GM23338 (cell line): ENCODE measurements at regions not wholly inside any gene's neighbourhood (a gene's known extent, or its start where the extent isn't known, plus 50 kb on each side); places are given as distances from the start of the nearest gene placed in this dataset.
A peak's percentile ranks its signal among the peaks of the same experiment; 100 is the strongest.

Experiments used
- ATAC-seq: fragments of 200-7000 bp; cut with Tn5 transposase; 3 replicates; pipeline ENCODE4 v1.9.1; 2020
- DNase-seq: peaks from one replicate; pipeline ENCODE4 v3.0.0-alpha.2; 2015; ENCODE audit warnings: low spot score
- H2AFZ ChIP-seq: fragments of 200-600 bp; sonication (generic); 2 replicates; pipeline ENCODE4 v1.8.0; 2016; ENCODE audit warnings: antibody characterized with exemption, mild to moderate bottlenecking, moderate library complexity
- H3F3A ChIP-seq: fragments of 200-600 bp; sonication (generic); replicated peaks from 2 replicates; pipeline ENCODE4 v1.8.0; 2017; ENCODE audit warnings: antibody characterized with exemption, mixed run types, low read depth
- H3K27ac ChIP-seq: fragments of 200-600 bp; sonication (generic); 2 replicates; pipeline ENCODE4 v1.6.1; 2016; ENCODE audit warnings: low read depth
- H3K27me3 ChIP-seq: fragments of 200-600 bp; sonication (generic); 2 replicates; pipeline ENCODE4 v1.8.0; 2016; ENCODE audit warnings: mild to moderate bottlenecking, mixed run types, moderate library complexity; ENCODE audit not compliant: insufficient read depth
- H3K36me3 ChIP-seq: fragments of 200-600 bp; sonication (generic); 2 replicates; pipeline ENCODE4 v1.8.0; 2016; ENCODE audit warnings: mild to moderate bottlenecking; ENCODE audit not compliant: insufficient read depth
- H3K4me1 ChIP-seq: fragments of 200-600 bp; sonication (generic); 2 replicates; pipeline ENCODE4 v1.8.0; 2016; ENCODE audit warnings: mild to moderate bottlenecking, moderate library complexity; ENCODE audit not compliant: insufficient read depth
- H3K4me2 ChIP-seq: fragments of 200-600 bp; sonication (generic); 2 replicates; pipeline ENCODE4 v1.7.1; 2017; ENCODE audit warnings: mixed run types
- H3K4me3 ChIP-seq: fragments of 200-600 bp; sonication (generic); 2 replicates; pipeline ENCODE4 v1.6.1; 2016; ENCODE audit warnings: mixed run types
- H3K79me2 ChIP-seq: fragments of 200-600 bp; sonication (generic); replicated peaks from 2 replicates; pipeline ENCODE4 v1.8.0; 2017; ENCODE audit warnings: mild to moderate bottlenecking; ENCODE audit not compliant: insufficient read depth
- H3K9me2 ChIP-seq: fragments of 200-600 bp; sonication (generic); 2 replicates; pipeline ENCODE4 v1.8.0; 2017; ENCODE audit not compliant: insufficient read depth
- H4K20me1 ChIP-seq: fragments of 200-600 bp; sonication (generic); replicated peaks from 2 replicates; pipeline ENCODE4 v1.8.0; 2017; ENCODE audit warnings: mild to moderate bottlenecking; ENCODE audit not compliant: insufficient read depth
- H3K27ac Mint-ChIP-seq: 2 replicates; pipeline ENCODE4 v1.8.0; 2020; ENCODE audit warnings: inconsistent platforms, mild to moderate bottlenecking, moderate library complexity, mixed read lengths
- H3K27me3 Mint-ChIP-seq: 3 replicates; pipeline ENCODE4 v1.8.0; 2022; ENCODE audit warnings: low read depth, mild to moderate bottlenecking, moderate library complexity, mixed read lengths, inconsistent platforms; ENCODE audit not compliant: insufficient read depth, poor library complexity
- H3K36me3 Mint-ChIP-seq: 3 replicates; pipeline ENCODE4 v1.8.0; 2021; ENCODE audit warnings: low read depth, mild to moderate bottlenecking, inconsistent platforms, moderate library complexity, mixed read lengths
- H3K4me1 Mint-ChIP-seq: 3 replicates; pipeline ENCODE4 v1.8.0; 2020; ENCODE audit warnings: mild to moderate bottlenecking, inconsistent platforms, mixed read lengths
- H3K4me3 Mint-ChIP-seq: 3 replicates; pipeline ENCODE4 v1.8.0; 2021; ENCODE audit warnings: moderate library complexity, mild to moderate bottlenecking, inconsistent platforms, mixed read lengths
- H3K9me3 Mint-ChIP-seq: 3 replicates; pipeline ENCODE4 v1.8.0; 2020; ENCODE audit warnings: moderate library complexity, mild to moderate bottlenecking, inconsistent platforms, mixed read lengths
- CREB1 ChIP-seq: fragments of 250-450 bp; sonication (Bioruptor Pico); IDR thresholded peaks from 2 replicates; pipeline ENCODE4 v1.5.0; 2020; ENCODE audit warnings: low read depth, mild to moderate bottlenecking, moderate library complexity
- EZH2 ChIP-seq: fragments of 200-600 bp; sonication (generic); IDR thresholded peaks from one replicate; pipeline ENCODE4 v1.8.0; 2017; ENCODE audit warnings: antibody characterized with exemption, mild to moderate bottlenecking, low read depth; ENCODE audit not compliant: unreplicated experiment
- EZH2phosphoT487 ChIP-seq: fragments of 200-600 bp; sonication (generic); IDR thresholded peaks from one replicate; pipeline ENCODE4 v1.8.1; 2018; ENCODE audit warnings: antibody characterized with exemption; ENCODE audit not compliant: unreplicated experiment
- JUNB ChIP-seq: IDR thresholded peaks from one replicate; pipeline ENCODE4 v1.6.1; 2016; ENCODE audit warnings: antibody characterized with exemption; ENCODE audit not compliant: unreplicated experiment
- NANOG ChIP-seq: IDR thresholded peaks from 2 replicates; pipeline ENCODE4 v1.6.1; 2016; ENCODE audit warnings: antibody characterized with exemption, borderline replicate concordance
- POLR2AphosphoS5 ChIP-seq: IDR thresholded peaks from 2 replicates; pipeline ENCODE4 v1.6.1; 2016; ENCODE audit warnings: antibody characterized with exemption, low read depth
- STAT1 ChIP-seq: IDR thresholded peaks from one replicate; pipeline ENCODE4 v1.6.1; 2016; ENCODE audit warnings: antibody characterized with exemption; ENCODE audit not compliant: unreplicated experiment
- ZNF114 ChIP-seq: fragments of 250-450 bp; sonication (Bioruptor Pico); IDR thresholded peaks from 2 replicates; pipeline ENCODE4 v1.5.0; 2020; ENCODE audit warnings: mild to moderate bottlenecking, moderate library complexity
- ZNF331 ChIP-seq: fragments of 250-450 bp; sonication (Bioruptor Pico); IDR thresholded peaks from 2 replicates; pipeline ENCODE4 v1.5.0; 2020; ENCODE audit warnings: low read depth, mild to moderate bottlenecking, moderate library complexity
- TF ChIP-seq, protein P1 (sequence below): IDR thresholded peaks from one replicate; pipeline ENCODE4 v1.6.1; 2018; ENCODE audit warnings: antibody characterized with exemption; ENCODE audit not compliant: unreplicated experiment
- TF ChIP-seq, protein P2 (sequence below), 2 experiments: fragments of 200-600 bp in 1 of 2; sonication (generic) in 1 of 2; conservative IDR thresholded peaks; 2 replicates each; pipeline versions ENCODE4 v1.5.1 to v1.6.1; 2016 to 2017; ENCODE audit warnings: antibody characterized with exemption in 2 of 2, low read depth in 2 of 2, mild to moderate bottlenecking in 2 of 2, moderate library complexity in 1 of 2
- TF ChIP-seq, protein P3 (sequence below): IDR thresholded peaks from 2 replicates; pipeline ENCODE4 v1.6.1; 2016; ENCODE audit warnings: antibody characterized with exemption
- TF ChIP-seq, protein P4 (sequence below): fragments of 250-450 bp; sonication (Bioruptor Pico); IDR thresholded peaks from 2 replicates; pipeline ENCODE4 v1.5.0; 2020; ENCODE audit warnings: mild to moderate bottlenecking, moderate library complexity

DNA sequence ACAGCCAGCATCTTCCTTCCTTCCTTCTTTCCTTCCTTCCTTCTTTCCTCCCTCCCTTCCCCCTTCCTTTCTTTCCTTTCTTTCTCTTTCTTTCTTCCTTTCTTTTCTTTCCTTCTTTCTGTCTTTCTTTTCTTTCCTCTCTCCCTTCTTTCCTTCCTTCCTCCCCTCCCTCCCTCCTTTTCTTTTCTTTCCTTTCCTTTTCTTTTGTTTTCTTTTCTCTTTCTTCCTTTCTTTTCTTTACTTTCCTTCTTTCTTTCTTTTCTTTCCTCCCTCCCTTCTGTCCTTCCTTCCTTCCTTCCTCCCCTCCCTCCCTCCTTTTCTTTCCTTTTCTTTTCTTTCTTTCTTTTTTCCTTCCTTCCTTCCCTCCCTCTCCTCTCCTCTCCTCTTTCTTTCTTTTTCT lies 296.0 kb upstream of the LRRTM4 start:
- Histone ChIP-seq H3K4me2 (no peak overlapping the region), H3K4me1 (peaks cover 19% of the 10 kb centered on the region; the same call in 1 of the 2 replicates), H3K4me3 (no peak overlapping the region), H3K9me2 (no peaks in the 10 kb centered on the region), H3K36me3 (no peaks in the 10 kb centered on the region), H2AFZ (peak overlapping the region; percentile 23; the same call in 1 of the 2 replicates), H4K20me1 (no peaks in the 10 kb centered on the region), H3K27ac (no peak overlapping the region), H3K79me2 (no peaks in the 10 kb centered on the region), H3F3A (no peaks in the 10 kb centered on the region), H3K27me3 (no peaks in the 10 kb centered on the region)
- H3K4me1 Mint-ChIP-seq = peaks cover 18% of the 10 kb centered on the region
- H3K27ac Mint-ChIP-seq = no peak overlapping the region
- no peak for TF ChIP-seq ZNF114 (CRISPR knock-in tag)
- TF ChIP-seq ZNF331 (CRISPR knock-in tag) = no peak
- TF ChIP-seq NANOG = no peak
- TF ChIP-seq CREB1 = no peak
- no peak for TF ChIP-seq EZH2
- no peak for TF ChIP-seq EZH2phosphoT487
- no peak for TF ChIP-seq JUNB
- TF ChIP-seq POLR2AphosphoS5 = no peak
- TF ChIP-seq, protein P1, sequence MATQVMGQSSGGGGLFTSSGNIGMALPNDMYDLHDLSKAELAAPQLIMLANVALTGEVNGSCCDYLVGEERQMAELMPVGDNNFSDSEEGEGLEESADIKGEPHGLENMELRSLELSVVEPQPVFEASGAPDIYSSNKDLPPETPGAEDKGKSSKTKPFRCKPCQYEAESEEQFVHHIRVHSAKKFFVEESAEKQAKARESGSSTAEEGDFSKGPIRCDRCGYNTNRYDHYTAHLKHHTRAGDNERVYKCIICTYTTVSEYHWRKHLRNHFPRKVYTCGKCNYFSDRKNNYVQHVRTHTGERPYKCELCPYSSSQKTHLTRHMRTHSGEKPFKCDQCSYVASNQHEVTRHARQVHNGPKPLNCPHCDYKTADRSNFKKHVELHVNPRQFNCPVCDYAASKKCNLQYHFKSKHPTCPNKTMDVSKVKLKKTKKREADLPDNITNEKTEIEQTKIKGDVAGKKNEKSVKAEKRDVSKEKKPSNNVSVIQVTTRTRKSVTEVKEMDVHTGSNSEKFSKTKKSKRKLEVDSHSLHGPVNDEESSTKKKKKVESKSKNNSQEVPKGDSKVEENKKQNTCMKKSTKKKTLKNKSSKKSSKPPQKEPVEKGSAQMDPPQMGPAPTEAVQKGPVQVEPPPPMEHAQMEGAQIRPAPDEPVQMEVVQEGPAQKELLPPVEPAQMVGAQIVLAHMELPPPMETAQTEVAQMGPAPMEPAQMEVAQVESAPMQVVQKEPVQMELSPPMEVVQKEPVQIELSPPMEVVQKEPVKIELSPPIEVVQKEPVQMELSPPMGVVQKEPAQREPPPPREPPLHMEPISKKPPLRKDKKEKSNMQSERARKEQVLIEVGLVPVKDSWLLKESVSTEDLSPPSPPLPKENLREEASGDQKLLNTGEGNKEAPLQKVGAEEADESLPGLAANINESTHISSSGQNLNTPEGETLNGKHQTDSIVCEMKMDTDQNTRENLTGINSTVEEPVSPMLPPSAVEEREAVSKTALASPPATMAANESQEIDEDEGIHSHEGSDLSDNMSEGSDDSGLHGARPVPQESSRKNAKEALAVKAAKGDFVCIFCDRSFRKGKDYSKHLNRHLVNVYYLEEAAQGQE = no peak
- TF ChIP-seq, protein P2, sequence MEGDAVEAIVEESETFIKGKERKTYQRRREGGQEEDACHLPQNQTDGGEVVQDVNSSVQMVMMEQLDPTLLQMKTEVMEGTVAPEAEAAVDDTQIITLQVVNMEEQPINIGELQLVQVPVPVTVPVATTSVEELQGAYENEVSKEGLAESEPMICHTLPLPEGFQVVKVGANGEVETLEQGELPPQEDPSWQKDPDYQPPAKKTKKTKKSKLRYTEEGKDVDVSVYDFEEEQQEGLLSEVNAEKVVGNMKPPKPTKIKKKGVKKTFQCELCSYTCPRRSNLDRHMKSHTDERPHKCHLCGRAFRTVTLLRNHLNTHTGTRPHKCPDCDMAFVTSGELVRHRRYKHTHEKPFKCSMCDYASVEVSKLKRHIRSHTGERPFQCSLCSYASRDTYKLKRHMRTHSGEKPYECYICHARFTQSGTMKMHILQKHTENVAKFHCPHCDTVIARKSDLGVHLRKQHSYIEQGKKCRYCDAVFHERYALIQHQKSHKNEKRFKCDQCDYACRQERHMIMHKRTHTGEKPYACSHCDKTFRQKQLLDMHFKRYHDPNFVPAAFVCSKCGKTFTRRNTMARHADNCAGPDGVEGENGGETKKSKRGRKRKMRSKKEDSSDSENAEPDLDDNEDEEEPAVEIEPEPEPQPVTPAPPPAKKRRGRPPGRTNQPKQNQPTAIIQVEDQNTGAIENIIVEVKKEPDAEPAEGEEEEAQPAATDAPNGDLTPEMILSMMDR (conservative IDR thresholded peaks at IDR 0.05; ENCODE audit: low read depth in 2 of 2) = no peak
- TF ChIP-seq STAT1 = no peak
- TF ChIP-seq, protein P3, sequence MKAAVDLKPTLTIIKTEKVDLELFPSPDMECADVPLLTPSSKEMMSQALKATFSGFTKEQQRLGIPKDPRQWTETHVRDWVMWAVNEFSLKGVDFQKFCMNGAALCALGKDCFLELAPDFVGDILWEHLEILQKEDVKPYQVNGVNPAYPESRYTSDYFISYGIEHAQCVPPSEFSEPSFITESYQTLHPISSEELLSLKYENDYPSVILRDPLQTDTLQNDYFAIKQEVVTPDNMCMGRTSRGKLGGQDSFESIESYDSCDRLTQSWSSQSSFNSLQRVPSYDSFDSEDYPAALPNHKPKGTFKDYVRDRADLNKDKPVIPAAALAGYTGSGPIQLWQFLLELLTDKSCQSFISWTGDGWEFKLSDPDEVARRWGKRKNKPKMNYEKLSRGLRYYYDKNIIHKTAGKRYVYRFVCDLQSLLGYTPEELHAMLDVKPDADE = no peak
- TF ChIP-seq, protein P4, sequence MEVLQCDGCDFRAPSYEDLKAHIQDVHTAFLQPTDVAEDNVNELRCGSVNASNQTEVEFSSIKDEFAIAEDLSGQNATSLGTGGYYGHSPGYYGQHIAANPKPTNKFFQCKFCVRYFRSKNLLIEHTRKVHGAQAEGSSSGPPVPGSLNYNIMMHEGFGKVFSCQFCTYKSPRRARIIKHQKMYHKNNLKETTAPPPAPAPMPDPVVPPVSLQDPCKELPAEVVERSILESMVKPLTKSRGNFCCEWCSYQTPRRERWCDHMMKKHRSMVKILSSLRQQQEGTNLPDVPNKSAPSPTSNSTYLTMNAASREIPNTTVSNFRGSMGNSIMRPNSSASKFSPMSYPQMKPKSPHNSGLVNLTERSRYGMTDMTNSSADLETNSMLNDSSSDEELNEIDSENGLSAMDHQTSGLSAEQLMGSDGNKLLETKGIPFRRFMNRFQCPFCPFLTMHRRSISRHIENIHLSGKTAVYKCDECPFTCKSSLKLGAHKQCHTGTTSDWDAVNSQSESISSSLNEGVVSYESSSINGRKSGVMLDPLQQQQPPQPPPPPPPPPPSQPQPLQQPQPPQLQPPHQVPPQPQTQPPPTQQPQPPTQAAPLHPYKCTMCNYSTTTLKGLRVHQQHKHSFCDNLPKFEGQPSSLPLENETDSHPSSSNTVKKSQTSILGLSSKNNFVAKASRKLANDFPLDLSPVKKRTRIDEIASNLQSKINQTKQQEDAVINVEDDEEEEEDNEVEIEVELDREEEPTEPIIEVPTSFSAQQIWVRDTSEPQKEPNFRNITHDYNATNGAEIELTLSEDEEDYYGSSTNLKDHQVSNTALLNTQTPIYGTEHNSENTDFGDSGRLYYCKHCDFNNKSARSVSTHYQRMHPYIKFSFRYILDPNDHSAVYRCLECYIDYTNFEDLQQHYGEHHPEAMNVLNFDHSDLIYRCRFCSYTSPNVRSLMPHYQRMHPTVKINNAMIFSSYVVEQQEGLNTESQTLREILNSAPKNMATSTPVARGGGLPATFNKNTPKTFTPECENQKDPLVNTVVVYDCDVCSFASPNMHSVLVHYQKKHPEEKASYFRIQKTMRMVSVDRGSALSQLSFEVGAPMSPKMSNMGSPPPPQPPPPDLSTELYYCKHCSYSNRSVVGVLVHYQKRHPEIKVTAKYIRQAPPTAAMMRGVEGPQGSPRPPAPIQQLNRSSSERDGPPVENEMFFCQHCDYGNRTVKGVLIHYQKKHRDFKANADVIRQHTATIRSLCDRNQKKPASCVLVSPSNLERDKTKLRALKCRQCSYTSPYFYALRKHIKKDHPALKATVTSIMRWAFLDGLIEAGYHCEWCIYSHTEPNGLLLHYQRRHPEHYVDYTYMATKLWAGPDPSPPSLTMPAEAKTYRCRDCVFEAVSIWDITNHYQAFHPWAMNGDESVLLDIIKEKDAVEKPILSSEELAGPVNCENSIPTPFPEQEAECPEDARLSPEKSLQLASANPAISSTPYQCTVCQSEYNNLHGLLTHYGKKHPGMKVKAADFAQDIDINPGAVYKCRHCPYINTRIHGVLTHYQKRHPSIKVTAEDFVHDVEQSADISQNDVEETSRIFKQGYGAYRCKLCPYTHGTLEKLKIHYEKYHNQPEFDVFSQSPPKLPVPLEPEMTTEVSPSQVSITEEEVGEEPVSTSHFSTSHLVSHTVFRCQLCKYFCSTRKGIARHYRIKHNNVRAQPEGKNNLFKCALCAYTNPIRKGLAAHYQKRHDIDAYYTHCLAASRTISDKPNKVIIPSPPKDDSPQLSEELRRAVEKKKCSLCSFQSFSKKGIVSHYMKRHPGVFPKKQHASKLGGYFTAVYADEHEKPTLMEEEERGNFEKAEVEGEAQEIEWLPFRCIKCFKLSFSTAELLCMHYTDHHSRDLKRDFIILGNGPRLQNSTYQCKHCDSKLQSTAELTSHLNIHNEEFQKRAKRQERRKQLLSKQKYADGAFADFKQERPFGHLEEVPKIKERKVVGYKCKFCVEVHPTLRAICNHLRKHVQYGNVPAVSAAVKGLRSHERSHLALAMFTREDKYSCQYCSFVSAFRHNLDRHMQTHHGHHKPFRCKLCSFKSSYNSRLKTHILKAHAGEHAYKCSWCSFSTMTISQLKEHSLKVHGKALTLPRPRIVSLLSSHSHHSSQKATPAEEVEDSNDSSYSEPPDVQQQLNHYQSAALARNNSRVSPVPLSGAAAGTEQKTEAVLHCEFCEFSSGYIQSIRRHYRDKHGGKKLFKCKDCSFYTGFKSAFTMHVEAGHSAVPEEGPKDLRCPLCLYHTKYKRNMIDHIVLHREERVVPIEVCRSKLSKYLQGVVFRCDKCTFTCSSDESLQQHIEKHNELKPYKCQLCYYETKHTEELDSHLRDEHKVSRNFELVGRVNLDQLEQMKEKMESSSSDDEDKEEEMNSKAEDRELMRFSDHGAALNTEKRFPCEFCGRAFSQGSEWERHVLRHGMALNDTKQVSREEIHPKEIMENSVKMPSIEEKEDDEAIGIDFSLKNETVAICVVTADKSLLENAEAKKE (CRISPR knock-in tag) = no peak
- no peak overlapping the region for H3K4me3 Mint-ChIP-seq
- DNase-seq (no peak), ATAC-seq (no peak)
- peaks cover 5% of the 10 kb centered on the region for H3K27me3 Mint-ChIP-seq
- H3K9me3 Mint-ChIP-seq = no peaks in the 10 kb centered on the region; the same call in 2 of the 3 replicates
- peaks cover 5% of the 10 kb centered on the region; the same call in 2 of the 3 replicates for H3K36me3 Mint-ChIP-seq
